GM19023 (cell line): ENCODE measurements at regions not wholly inside any gene's neighbourhood (a gene's known extent, or its start where the extent isn't known, plus 50 kb on each side); places are given as distances from the start of the nearest gene placed in this dataset.

Experiments
- ATAC-seq: cut with Tn5 transposase; IDR thresholded peaks from one replicate; pipeline ENCODE4 v1.9.1; 2021; ENCODE audit warnings: mild to moderate bottlenecking, moderate library complexity; ENCODE audit not compliant: unreplicated experiment

GRCh38 chr5:126195410-126196100, 227.7 kb upstream of the GRAMD2B start:
- no peak for ATAC-seq

- no peak for ATAC-seq
Measured at GRCh38 chr5:126198531-126198930, 224.7 kb upstream of the GRAMD2B start.

GRCh38 chr5:126199467-126199866, 223.7 kb upstream of the GRAMD2B start:
- no peak for ATAC-seq

- ATAC-seq, result no peak
Measured at GRCh38 chr5:126208691-126209090, 214.5 kb upstream of the GRAMD2B start.

GRCh38 chr5:126210955-126211354, 212.3 kb upstream of the GRAMD2B start:
- ATAC-seq, result no peak

- no peak for ATAC-seq
Measured at GRCh38 chr5:126219616-126220015, 203.6 kb upstream of the GRAMD2B start.

GRCh38 chr5:126220725-126221124, 202.5 kb upstream of the GRAMD2B start:
- ATAC-seq, result no peak

- ATAC-seq, result no peak
Measured at GRCh38 chr5:126228934-126229333, 194.3 kb upstream of the GRAMD2B start.

GRCh38 chr5:126233256-126233655, 190.0 kb upstream of the GRAMD2B start:
- ATAC-seq, result no peak

- no peak for ATAC-seq
Measured at GRCh38 chr5:126234563-126235195, 188.5 kb upstream of the GRAMD2B start.

GRCh38 chr5:126235628-126236027, 187.6 kb upstream of the GRAMD2B start:
- no peak for ATAC-seq

GRCh38 chr5:126236994-126237393, 186.2 kb upstream of the GRAMD2B start:
- no peak for ATAC-seq

GRCh38 chr5:126248611-126249010, 174.6 kb upstream of the GRAMD2B start:
- ATAC-seq, result no peak

- ATAC-seq, result no peak
Measured at GRCh38 chr5:126251024-126251423, 172.2 kb upstream of the GRAMD2B start.

- ATAC-seq, result no peak
Measured at GRCh38 chr5:126253406-126253805, 169.8 kb upstream of the GRAMD2B start.

GRCh38 chr5:126263591-126264184, 159.5 kb upstream of the GRAMD2B start:
- no peak for ATAC-seq

- ATAC-seq, result no peak
Measured at GRCh38 chr5:126265917-126266316, 157.3 kb upstream of the GRAMD2B start.

- no peak for ATAC-seq
Measured at GRCh38 chr5:126267438-126267837, 155.8 kb upstream of the GRAMD2B start.

- no peak for ATAC-seq
Measured at GRCh38 chr5:126268697-126269315, 154.4 kb upstream of the GRAMD2B start.

- no peak for ATAC-seq
Measured at GRCh38 chr5:126269511-126269910, 153.7 kb upstream of the GRAMD2B start.

- no peak for ATAC-seq
Measured at GRCh38 chr5:126271141-126271540, 152.1 kb upstream of the GRAMD2B start.
